NCI-H774 (cell line): ENCODE measurements at regions not wholly inside any gene's neighbourhood (a gene's known extent, or its start where the extent isn't known, plus 50 kb on each side); places are given as distances from the start of the nearest gene placed in this dataset.
"Not testable (repeated sequence)": the region's sequence is repeated elsewhere in the genome, so short reads cannot be mapped to it uniquely, and the experiment has no call there.

Experiments used
- DNase-seq: peaks from one replicate; lab custom pipeline; 2025; lab: John Stamatoyannopoulos, UW

DNA sequence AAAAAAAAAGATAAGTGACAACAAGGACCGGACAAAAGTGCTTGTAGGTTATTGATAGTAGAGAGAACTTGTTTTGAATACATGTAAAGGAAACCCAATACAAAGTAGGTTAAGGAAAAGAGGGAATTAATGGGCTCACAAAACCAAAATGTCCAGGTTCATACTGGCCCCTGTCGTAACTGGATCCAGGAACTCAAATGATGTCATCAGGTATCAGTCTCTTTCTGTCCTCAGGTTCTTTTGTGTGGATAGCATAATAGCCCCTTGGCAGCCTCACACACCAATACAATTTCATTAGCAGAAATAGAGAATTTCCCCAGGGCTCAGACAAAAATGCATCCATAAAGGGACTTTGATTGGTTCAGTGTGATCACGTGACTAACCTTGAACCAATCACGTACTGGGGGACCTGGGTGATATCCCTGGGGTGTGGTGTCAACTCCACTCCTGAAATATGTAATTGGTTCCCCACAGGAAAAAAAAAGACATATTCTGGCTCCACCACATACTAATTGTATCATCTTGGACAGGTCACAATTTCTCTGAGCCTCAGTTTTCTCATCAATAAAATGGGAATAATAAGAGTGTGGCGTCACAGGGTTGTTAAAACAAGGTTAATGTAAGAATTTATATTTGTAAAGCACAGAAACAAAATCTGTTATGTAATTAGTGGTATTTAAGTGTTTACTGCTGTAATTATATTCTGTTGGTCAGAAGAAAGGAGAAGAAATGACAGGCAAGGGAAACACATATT lies 174.8 kb downstream of the PDGFRA start:
- no peak for DNase-seq

- not testable (repeated sequence) for DNase-seq
These were observed 180.3 kb downstream of the PDGFRA start for GRCh38 chr4:54409270-54409817.

- no peak for DNase-seq
These were observed 185.5 kb downstream of the PDGFRA start for GRCh38 chr4:54414545-54414944.

- DNase-seq, result no peak
These were observed 188.4 kb downstream of the PDGFRA start for GRCh38 chr4:54417476-54417875.

- no peak for DNase-seq
These were observed 189.4 kb downstream of the PDGFRA start for GRCh38 chr4:54418468-54418867.

GRCh38 chr4:54423066-54423465 lies 194.0 kb downstream of the PDGFRA start:
- DNase-seq, result no peak

- no peak for DNase-seq
These were observed 198.7 kb downstream of the PDGFRA start for GRCh38 chr4:54427826-54428225.

- no peak for DNase-seq
These were observed 199.8 kb downstream of the PDGFRA start for GRCh38 chr4:54428940-54429339.

- DNase-seq, result no peak
These were observed 204.6 kb downstream of the PDGFRA start for GRCh38 chr4:54433686-54434085.

- DNase-seq, result peak; percentile 6
These were observed 210.7 kb downstream of the PDGFRA start for GRCh38 chr4:54439831-54440243.

- peak; percentile 16 for DNase-seq
These were observed 211.5 kb downstream of the PDGFRA start for GRCh38 chr4:54440394-54441136.

GRCh38 chr4:54445866-54446265 lies 211.9 kb upstream of the KIT start:
- no peak for DNase-seq

GRCh38 chr4:54446581-54446980 lies 211.2 kb upstream of the KIT start:
- DNase-seq, result no peak

- DNase-seq, result no peak
These were observed 210.5 kb upstream of the KIT start for GRCh38 chr4:54447304-54447703.

DNA sequence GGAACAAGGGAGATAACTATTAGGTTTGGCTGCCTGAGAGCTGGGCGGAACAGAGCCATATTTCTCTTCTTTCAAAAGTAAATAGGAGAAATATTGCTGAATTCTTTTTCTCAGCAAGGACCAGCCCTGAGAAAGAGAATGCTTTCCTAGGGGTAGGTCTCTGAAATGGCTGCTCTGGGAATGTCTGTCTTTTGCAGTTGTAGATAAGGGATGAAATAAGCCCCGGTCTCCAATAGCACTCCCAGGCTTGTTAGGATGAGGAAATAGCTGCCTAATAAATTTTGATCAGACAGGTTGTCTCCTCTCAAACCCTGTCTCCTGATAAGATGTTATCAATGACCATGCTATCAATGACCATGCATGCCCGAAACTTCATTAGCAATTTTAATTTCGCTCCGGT lies 207.8 kb upstream of the KIT start:
- no peak for DNase-seq

DNA sequence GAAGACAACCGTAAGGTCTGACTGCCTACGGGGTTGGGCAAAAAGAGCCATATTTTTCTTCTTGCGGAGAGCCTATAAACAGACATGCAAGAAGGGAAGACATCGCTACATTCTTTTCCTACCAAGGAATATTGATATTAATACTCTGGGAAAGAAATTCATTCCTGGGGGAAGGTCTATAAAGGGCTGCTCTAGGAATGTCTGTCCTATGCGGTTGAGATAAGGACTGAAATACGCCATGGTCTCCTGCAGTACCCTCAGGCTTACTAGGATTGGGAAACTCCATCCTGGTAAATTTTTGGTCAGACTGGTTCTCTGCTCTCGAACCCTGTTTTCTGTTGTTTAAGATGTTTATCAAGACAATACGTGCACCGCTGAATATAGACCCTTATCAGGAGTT lies 190.8 kb upstream of the KIT start:
- DNase-seq, result not testable (repeated sequence)

DNA sequence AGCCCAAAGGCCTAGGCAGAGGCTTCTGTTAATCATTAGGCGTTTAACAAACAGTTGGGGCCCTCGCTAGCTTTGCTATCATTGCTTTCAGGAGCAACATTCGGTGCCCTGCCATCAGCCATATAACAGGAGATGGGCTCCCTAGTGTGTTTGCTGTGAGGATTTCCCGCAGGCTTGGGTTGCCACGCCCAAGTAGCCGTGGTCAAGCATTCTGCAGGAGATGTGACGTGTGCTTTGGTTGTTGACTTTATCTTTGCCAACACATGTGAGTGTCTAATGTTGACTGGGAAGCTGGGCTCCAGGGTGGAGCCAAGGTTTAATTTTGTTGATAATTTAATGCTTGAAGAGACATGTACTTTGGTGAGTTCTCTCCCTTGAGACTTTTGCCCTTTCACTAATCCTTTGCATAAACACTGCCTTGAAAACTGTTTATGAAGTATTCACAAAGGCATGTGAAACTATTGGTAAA lies 184.6 kb upstream of the KIT start:
- peak; percentile 49 for DNase-seq

GRCh38 chr4:54473798-54474197 lies 184.0 kb upstream of the KIT start:
- DNase-seq, result no peak

DNA sequence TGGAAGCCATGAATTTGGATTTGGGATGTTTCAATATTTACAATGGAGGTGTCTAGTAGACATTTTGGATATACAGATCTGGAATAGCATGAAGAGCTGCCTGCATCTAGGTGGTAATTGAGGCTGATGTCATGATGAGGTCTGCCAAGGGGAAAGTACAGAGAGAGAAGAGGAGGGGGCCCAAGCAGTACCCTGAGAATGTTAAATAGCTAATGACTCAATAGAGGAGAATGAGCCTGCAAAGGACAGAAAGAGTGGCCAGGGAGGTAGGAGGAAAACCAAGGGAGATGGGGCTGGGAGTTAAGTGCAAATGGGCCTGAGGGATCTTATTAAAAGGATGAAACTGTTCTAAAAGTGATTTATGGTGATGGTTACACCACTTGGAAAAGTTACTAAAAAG lies 182.2 kb upstream of the KIT start:
- no peak for DNase-seq

DNA sequence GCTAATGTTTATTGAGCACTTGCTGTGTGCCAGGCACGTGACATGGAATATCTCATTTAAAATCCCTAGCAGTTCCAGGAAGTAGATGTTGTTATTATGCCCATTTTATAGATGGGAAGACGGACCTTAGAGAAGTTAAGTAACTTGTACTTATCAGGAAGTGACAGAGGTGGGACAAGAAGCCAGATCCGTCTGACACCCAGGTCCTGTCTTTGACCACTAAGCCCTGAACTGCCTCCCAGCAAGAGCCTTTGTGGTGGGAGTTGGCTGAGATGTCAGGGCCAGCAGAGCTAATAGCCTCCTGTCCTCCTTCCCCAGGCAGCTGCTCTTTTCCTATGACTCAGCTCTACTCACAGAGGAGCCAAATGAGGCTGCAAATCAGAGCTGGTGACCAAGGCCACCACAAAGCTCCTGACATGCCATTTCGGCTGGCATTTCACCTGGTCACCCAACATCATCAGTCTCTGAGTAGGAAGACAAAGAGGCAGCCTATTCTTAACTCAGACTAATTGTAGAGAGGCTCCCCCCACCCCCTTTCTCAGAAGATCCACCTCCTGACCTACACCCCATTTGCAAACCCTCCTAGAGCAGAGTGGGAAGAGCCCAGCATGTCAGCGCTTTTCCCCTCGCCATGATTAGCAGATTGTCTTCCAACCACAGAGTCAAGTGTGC lies 175.1 kb upstream of the KIT start:
- no peak for DNase-seq

DNA sequence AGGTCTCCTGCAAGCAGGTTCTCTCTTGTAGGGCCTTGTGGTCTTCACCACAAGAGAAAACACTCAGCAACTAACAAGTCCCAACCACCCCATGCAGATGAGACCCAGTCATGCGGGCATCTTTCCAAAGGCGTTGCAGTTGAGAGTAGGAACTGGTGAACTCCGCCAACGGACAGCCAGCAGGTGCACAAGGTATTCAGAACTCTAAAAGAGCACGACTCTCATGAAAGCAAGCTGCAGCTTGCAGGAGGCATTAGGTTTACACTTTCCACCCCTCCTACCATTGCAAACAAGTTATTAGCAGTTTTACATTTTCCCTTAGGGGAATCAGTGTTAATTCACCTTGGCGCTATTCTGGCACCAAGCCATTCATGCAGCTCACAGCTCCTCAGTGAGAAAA lies 173.4 kb upstream of the KIT start:
- DNase-seq, result peak; percentile 81

DNA sequence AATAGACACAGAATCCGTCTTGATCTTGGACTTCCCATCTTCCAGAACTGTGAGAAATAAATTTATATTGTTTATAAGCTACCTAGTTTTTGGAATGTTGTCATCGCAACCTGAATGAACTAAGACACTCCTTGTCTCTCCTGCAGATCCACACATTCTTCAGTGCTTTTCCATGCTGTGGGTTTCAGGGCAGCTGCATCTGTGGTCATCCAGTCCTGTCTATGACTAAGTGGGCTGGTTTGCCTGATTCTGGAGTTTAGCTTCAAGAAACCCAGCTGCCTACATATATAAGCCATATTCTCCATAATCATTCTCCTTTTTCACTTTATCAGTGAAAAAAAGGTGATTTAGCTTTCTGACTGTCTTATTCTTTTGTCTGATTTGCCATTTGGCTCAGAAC lies 170.3 kb upstream of the KIT start:
- no peak for DNase-seq

GRCh38 chr4:54493862-54494261 lies 163.9 kb upstream of the KIT start:
- no peak for DNase-seq
